HG03521 (cell line): ENCODE measurements at regions not wholly inside any gene's neighbourhood (a gene's known extent, or its start where the extent isn't known, plus 50 kb on each side); places are given as distances from the start of the nearest gene placed in this dataset.
A peak's percentile ranks its signal among the peaks of the same experiment; 100 is the strongest.

Source experiments
- ATAC-seq: cut with Tn5 transposase; IDR thresholded peaks from one replicate; pipeline ENCODE4 v1.9.1; 2021; ENCODE audit warnings: mild to moderate bottlenecking, moderate library complexity; ENCODE audit not compliant: unreplicated experiment

DNA sequence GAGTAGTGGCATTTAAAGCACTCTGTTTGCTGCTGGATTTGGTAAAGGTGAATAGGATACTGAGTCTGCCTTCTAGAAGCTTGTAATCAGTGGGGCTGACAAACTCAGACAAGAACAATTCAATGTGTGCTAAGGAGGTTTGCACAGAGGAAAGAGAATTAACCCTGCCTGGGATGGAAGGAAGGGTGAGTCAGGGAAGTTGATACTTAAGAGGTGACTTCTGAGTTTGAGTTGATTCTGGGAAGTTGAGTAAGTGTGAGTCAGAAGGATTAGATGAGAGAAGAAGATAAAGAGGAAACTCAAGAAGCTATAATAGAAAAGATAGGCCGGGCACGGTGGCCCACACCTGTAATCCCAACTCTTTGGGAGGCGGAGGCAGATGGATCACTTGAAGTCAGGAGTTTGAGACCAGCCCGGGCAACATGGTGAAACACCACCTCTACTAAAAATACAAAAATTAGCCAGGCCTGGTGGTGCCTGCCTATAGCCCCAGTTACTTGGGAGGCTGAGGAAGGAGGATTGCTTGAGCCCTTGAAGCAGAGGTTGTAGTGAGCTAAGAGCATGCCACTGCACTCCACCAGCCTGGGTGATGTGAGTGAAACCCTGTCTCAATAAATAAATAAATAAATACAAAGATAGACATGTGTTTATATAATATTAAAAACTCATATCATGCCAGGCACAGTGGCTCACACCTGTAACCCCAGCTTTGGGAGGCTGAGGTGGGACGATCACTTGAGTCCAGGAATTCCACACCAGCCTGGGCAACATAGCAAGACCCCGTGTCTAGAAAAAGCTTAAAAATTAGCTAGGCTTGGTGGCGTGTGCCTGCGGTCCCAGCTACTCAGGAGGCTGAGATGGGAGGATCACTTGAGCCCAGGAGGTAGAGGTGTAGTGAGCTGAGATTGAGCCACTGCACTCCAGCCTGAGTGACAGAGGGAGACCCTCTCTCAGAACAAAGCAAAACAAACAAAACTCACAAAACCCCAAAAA, 126.8 kb upstream of the CPM start:
- ATAC-seq = no peak

DNA sequence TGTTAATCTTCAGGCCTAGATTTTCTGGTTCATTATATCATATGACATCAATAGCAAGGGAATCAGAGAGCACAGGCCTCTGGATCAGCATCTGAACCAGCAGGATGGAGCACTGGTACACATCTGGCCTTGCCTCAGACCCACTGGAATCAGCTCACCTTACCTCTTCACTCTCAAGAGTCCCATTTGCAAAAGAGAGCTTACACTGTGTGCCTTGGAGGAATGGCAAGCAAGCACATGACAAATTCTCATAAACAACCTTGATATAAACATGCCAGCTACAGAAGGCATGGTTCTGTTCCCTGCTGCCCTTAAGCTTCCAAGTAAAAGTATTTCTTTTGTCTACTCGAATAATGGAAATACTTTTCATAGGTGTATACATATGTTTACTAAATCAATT, 128.6 kb upstream of the CPM start:
- ATAC-seq = no peak

DNA sequence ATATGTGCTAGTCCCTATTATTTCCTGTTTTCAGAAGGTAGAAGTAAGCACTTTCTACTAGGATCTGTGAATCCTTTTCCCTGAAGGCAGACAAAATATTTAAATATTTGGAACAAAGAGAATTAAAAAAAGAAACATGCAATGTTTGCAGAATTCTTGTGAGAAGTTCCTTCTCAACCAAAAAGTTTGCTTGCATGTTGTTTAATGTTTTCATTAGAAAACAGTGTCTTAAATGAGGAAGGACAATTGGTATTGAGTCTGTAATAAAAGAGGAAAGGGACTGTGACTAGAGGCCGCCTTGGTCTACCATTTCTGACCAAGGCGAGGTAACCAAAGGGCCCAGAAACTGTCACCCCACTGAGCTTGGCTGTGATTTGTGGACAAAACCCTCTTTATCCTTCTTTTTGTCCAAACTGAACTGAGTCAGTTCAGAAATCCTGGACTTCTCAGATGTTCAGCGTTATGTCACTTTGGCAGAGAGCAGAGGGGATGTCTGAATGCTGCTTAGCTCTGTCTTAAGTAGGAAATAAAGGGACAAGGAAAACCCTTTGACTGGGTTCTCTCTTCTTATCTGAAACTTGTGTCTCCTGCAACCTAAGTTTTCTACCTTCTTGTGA, 129.8 kb upstream of the CPM start:
- ATAC-seq = no peak

DNA sequence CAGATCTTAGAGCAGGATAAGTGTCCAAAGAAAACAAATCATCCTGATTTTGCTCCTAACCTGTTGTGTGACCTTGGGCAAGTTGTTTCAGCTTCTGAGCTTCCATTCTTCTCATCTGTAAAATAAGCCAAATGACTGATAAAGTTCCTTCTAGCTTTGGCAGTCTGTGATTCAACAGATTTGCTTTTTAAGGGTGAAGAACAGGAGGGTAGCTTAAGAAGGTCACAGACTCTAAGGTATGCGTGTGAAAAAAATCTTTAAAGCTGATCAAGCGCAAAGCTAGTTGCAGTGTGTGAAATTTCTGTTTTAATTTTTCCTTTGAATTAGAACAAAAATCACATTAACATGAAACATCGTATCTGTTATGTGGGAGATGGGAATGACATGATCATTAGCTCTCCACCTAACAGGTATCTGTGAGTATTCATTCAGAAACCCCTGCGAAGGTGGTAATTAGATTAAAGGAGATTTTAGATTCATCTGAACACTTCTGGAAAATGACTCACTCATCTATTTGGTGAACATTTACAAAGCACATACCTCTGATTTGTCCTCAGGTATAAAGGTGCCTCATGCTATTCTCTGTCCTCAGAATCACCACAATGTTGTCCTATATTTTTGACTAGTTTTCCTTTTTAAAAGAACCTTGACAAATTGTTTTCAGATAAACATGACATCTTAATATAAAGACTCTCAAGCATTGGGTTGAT, 131.9 kb upstream of the CPM start:
- ATAC-seq = no peak

DNA sequence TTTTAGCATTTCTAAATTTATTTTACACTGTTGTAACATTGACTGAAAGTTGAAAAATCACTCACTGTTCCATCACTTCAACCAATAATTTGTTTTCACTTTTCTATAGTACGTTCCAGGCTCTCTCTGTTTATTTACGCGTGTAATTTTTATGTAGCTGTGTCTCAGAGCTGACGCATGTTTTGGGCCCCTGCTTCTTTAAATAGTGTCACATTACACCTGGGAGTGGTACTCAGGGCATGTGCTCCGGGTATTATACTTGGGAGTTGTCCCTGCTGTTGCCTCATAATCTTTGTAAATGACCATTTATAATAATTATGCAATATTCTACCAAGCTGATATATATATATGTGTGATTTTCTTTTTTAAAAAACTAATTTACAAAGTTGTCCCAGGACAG, 132.8 kb upstream of the CPM start:
- no peak for ATAC-seq

DNA sequence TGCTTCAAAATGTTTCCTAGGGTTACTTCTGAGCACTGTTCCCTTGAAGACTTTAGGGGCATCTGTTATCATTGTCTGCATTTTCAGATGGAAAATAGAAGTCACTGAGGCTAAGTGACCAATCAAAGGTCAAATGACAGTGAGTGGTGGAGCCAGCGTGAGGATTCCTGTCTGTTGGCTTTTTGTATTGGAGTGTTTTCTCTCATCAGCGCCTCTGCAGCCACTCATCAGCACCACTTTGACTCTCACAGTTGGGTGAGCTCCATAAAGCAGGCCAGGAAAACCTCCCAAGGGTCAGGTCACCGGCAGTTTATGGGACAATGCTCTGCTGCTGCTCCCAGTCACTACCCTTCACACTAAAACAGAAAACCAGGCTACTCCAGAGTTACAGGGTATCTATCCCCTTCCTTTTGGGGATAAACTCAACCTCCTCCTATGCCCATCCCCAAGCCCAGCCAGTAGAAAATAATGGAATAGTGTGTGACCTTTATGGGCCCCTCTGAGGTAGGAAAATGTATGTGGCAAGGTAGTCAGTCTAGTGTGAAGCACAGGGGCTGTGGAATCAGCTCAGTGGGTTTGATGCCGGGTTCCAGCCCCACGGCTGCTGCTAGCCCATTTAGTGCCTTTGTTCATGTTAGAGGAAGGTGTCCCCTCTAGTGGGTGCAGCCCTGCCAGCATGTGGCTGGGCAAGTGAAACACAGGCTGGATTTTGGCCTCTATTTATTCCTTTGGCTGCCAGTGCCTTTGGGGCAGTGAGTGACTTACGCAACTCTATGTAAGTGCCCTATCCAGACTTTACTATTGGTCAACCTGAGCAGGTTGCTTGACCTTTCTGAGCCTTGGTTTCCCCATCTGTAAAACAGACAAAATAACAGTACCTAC, 133.8 kb upstream of the CPM start:
- ATAC-seq = no peak

DNA sequence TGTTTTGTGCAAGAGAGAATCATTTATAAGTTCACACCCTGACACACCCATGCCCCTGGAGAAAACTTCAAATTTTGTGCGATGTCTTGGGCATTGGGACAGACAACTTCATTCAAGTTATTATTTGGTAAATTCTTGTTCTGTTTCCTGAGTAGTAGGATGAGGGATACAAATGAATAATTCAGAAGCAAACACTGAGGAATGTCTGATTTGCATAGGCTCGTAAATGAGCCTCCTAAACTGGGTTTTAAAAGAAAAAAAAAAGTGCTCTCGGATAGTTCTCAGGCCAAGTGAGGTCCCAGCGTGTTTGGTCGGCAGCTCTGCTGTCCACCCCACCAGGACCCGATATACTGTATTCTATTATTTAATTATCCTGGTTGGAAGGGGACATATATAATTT, 134.7 kb upstream of the CPM start:
- ATAC-seq = no peak

DNA sequence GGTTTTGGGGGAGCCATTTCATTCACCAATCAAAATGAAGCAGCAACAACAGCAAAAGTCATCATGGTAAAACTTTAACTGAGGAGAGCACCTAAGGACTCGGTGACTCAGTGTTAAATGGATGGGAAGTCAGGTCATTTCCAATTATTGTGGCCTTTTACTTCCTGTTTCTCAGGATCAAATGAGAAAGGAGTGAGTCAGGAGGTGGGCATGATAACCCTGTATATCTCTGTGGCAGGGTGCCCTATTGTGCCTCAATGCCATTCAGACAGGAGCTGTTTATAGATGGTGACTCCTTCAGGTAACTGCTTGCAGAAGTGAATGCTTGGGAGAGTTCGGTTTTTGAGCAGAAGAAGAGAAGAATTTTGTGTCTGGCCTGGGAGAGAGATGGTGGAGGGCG, 135.5 kb upstream of the CPM start:
- no peak for ATAC-seq

DNA sequence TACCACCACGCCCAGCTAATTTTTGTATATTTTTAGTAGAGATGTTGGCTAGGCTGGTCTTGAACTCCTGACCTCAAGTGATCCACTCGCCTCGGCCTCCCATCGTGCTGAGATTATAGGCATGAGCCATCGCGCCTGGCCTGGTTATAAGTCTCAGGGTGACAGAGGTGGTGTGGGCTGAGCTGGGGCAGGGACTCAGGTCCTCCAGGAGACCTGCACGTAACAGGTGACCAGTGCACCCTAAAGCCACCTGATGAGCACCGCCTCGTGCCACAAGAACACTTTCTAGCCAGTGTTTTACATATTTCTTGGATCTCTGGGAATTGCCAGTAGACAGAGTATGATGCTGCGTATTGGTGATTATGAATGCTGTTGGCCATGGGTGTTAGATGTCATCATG, 136.5 kb upstream of the CPM start:
- no peak for ATAC-seq

DNA sequence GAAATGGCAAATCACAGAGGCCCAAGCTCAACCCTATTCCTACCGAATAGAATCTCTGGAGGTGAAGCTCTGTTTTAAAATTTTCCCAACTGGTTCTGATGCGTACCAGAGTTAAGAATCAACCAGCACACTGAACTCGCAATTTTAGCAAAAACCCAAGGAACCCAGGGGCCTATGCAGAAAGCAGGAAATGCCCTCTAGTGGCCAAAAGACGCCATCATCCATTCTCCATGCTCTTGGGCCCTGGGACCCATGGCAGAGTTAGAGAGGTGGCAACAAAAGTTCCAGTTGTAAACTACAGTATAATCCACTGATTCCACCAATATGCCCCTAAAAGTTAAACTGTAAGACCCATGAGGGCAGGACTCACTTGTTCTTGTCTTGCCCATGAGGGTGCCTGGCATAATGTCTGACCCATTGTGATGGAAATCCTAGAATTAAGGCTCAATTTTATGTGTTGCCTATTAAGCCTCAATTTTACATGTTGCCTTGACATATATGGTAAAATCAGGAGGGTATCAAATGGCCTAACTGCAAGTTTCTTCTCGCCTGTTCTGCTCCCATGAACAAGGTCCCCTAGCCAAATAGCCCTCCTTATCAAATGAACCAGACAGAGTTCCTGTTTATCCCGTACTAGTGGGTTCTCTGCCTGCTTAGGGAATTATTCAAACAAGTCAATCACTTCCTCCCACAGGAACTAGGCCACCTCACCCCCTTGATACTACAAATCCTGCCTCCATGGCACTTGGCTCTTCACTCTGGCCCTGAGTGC, 137.5 kb upstream of the CPM start:
- peak; percentile 64 for ATAC-seq

DNA sequence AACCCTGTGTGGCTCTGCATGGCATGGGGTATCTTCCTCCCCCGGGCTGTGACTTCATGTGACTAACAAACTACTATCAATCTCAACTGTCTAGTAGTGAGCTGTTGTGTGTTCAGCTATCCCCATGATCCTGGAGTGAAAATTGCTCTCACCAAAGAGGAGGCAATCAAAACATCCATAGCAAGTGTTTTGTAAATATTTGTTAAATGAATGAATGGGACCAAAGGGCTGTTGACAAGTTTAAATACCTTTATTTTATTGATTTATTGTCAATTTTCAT, 138.1 kb upstream of the CPM start:
- no peak for ATAC-seq

DNA sequence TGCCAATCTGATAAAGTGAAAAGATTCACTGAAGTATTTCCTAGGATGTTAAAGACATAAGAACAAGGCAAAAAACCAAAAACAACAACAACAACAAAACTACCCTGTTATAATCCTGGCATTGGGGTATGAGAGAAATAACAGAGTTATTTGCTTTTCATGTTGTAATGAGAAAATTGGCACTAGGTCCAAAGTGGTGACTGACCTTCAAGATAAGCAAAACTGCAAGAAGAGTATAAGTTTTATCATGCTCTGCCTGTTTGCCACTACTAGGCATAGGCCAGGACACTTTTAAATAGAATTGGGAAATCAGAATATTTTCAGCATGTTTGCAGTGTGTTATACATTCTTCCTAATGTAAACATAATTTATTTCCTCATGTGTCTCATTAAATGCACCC, 140.1 kb upstream of the CPM start:
- ATAC-seq = no peak

DNA sequence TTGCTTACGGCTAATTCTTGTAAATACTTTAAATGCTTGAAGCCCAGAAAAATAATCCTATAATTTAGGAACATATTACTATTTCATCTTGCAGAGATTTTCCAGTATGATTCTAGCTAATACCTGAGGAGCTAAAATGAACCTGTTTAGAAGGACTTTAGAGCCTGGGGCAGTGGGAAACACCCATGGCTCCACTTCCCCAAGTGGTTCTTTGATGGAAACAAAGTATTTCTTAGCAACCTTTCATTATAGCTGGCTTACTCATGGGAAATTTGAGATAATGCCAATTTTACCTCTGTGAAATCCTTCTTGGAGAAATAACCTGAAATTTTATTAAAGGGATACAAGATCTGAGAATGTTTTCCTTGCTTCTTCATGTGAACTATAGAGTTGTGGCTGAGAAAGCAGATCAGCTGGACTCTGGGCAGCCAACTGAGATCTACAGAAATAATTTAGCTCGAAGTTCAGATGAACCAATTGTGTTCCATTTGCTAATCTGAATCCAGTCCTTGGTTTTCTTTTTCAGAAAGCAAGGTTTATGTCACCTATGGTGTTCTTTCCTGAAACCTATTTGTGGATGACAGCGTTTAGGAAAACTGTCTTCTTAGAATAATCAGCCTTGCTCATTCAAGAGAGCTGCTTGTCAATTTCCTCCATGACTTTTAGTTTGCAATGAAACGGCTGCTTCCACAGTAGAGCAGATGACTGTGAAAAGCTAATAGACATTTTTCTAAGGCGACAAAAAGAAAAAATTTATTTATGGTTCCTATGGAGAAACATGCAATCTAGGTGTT, 141.8 kb upstream of the CPM start:
- no peak for ATAC-seq

DNA sequence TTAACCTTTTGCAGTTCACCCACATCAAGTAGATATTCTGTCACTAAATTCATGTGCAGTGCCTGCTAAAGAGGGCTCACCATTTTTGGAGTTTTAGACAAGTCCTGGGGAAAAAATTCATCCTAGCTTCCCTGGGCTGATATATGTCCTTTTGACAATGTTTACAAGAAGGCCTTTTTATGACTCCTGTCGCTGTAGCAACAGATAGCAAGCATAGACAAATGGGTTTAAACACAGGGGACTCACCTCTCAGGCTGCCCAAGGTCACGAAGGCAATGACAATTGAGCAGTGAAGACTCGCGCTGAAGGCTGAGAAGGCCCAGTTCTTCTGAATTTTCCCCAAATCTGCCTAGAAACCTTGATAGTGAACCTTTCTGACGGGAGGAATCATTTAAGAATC, 150.7 kb upstream of the CPM start:
- ATAC-seq = no peak

DNA sequence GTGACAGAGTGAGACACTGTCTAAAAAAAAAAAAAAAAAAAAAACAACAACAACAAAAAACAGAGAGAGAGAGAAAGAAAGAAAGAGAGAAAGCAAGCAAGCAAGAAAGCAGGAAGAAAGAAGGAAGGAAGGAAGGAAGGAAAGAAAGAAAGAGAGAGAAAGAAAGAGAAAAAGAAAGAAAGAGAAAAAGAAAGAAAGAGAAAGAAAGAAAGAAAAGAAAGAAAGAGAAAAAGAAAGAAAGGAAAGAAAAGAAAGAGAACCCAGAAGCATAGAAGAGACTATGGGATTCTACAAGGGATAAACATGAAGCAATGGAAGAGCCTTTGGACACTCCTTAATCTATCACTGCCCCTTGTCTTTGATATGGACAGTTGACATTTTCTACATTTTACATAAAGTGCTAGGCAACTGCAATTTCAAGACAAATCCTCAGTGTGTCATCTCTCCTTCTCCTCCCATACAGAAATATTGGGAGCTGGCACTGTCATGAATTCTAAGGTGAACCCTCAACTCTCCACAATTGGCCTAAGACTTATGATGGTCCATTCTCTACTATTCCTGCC, 151.9 kb upstream of the CPM start:
- ATAC-seq = no peak

DNA sequence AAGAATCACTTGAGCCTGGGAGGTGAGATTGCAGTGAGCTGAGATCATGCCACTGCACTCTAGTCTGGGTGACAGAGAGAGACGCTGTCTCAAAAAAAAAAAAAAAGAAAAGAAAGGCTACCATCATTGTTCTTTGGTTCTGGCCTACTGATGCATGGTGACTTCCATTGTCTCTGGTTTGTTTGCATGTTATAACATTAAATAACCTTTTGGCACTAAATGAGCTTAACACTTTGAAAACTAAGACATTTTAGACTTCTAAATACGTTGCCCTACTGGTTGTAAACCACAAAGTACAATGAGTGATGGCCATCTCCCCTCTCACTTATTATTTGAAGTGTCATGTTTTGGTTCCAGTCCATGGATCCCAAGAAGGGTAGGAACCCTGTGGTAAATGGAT, 152.9 kb upstream of the CPM start:
- ATAC-seq = no peak

DNA sequence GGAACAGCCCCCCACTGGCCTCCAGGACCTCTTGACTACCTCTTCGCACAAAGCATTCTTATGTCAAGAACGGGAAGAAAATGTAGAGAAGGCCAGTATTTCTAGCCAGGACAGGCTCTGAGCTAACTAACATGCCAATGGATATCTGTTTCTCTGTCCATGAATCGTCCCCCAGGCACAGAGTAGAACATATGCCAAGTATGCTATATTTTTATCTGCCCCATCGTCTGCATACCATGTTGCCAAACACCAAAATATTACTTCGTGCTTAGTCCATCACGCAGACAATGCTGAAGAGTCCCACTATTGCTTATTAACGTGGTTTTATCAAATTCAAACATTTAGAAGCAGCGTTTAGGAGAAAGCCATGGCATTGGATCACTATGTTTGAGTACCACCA, 151.4 kb upstream of the CPSF6 start:
- no peak for ATAC-seq

DNA sequence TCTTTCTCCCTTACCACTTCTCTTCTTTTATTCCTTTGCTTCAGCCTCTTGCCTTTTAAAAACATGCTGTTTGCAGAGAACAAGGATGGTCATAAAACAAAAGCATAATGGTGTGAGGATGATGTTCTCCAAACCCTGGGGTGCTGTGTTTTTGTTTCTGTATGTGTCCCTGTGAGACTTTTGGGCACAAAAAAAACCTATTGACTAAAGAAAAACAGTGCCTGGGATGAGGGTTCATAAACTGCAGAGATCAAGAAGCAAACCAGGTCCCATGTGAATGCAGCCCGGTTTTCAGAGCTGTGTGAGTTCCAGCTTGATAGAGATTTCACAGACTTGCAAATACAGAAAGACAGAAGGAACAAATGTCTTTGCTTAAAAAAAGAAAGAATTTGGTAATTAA, 148.6 kb upstream of the CPSF6 start:
- no peak for ATAC-seq

DNA sequence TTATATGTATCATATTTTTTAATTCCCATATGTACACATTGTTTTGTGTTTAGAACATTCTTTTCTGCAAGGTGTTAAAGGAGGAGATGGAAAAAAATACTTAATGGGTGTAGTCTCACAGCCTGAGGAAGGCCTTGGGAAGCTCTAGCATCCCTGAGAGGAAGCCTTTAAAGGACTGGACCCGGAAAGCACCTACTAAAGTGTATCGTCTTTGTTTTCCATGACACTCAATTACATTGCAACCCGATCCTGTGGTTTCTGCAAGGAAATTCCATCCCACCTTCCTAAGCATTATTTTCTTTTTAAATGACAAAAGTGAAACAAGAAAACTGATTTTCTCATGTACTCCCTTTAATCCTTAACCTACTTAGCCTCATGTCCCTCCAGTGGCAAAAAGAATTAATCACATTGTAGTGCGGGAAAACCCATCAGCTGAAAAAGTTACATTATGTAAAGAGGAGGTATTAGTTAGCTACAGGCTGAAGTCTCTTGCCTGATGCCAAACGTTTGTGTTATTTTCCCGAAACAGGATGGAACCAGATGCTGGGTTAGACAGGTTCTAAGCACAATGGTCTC, 147.8 kb upstream of the CPSF6 start:
- no peak for ATAC-seq
